HCT116 (cell line): ENCODE measurements at regions not wholly inside any gene's neighbourhood (a gene's known extent, or its start where the extent isn't known, plus 50 kb on each side); places are given as distances from the start of the nearest gene placed in this dataset.

Experiments
- ATAC-seq: fragments of 200-7000 bp; cut with Tn5 transposase; 2 replicates; pipeline ENCODE4 v1.9.1; 2020; ENCODE audit warnings: mild to moderate bottlenecking, moderate library complexity
- BruUV-seq: library from RNA; stranded (reverse); fragments of 400-500 nt; replicated peaks from 2 replicates; lab custom pipeline; 2021; lab: Mats Ljungman, UMichigan
- CTCF ChIA-PET: fragments of 300-600 bp; sonication (Branson Sonifier 250); formaldehyde crosslinking; loops from one replicate; lab custom pipeline; 2021; ENCODE audit warnings: antibody characterized with exemption; lab: Charles Lee
- POLR2A ChIA-PET: fragments of 300-600, 350-600 bp; sonication (Branson Sonifier 250); formaldehyde crosslinking; loops from one replicate; lab custom pipeline; 2021; ENCODE audit warnings: antibody characterized with exemption; lab: Charles Lee
- RAD21 ChIA-PET, 2 experiments: fragments of 300-600 bp; sonication (Branson Sonifier 250); formaldehyde crosslinking; loops; one replicate each; lab custom pipeline; 2023; ENCODE audit warnings: low total read pairs in 2 of 2; ENCODE audit not compliant: uncharacterized antibody in 2 of 2, unreplicated experiment in 2 of 2, low non-redundant PET in 1 of 2; lab: Charles Lee
- DNase-seq: peaks from one replicate; pipeline ENCODE4 v3.0.0-alpha.2; 2010; ENCODE audit warnings: low read depth, low spot score
- H2AFZ ChIP-seq: fragments of 200-600 bp; shearing (Covaris generic), sonication (generic); 2 replicates; pipeline ENCODE4 v1.6.1; 2017; ENCODE audit warnings: low read depth, mixed run types, mixed read lengths, antibody characterized with exemption, low read length; ENCODE audit not compliant: poor library complexity, severe bottlenecking
- H3K27ac ChIP-seq: 2 replicates; pipeline ENCODE4 v1.5.1; 2012; ENCODE audit warnings: low read depth, low read length
- H3K27me3 ChIP-seq: fragments of 200-600 bp; sonication (generic); 2 replicates; pipeline ENCODE4 v1.6.1; 2016; ENCODE audit warnings: mixed run types, low read length, mixed read lengths; ENCODE audit not compliant: insufficient read depth
- H3K36me3 ChIP-seq, 2 experiments: fragments of 200-500 bp in 1 of 2; fragments of 200-600 bp in 1 of 2; sonication (Bioruptor generic) in 1 of 2; sonication (generic) in 1 of 2; 2 replicates each; pipeline versions ENCODE4 v1.5.1 to v1.6.1; 2014 to 2016; ENCODE audit warnings: low read length in 2 of 2, inconsistent platforms in 1 of 2, mixed read lengths in 1 of 2, mixed run types in 1 of 2; ENCODE audit not compliant: insufficient read depth in 2 of 2, control insufficient read depth in 1 of 2
- H3K4me1 ChIP-seq, 2 experiments: fragments of 200-600 bp in 1 of 2; sonication (generic) in 1 of 2; 2 replicates each; pipeline versions ENCODE4 v1.5.1 to v1.6.1; 2012 to 2017; ENCODE audit warnings: low read length in 2 of 2, inconsistent platforms in 1 of 2, mild to moderate bottlenecking in 1 of 2, mixed read lengths in 1 of 2, mixed run types in 1 of 2, moderate library complexity in 1 of 2; ENCODE audit not compliant: insufficient read depth in 2 of 2, control insufficient read depth in 1 of 2
- H3K4me2 ChIP-seq: fragments of 200-600 bp; sonication (generic); 2 replicates; pipeline ENCODE4 v1.6.1; 2017; ENCODE audit warnings: mixed run types, low read length, mixed read lengths
- H3K4me3 ChIP-seq, 2 experiments: fragments of 200-600 bp in 1 of 2; sonication (generic) in 1 of 2; replicated peaks in 1 of 2; 2 replicates each; pipeline ENCODE4 v1.5.1; 2011 to 2016; ENCODE audit warnings: low read length in 2 of 2, control low read depth in 1 of 2, low read depth in 1 of 2, mild to moderate bottlenecking in 1 of 2, mixed read lengths in 1 of 2, mixed run types in 1 of 2
- H3K79me2 ChIP-seq: fragments of 200-600 bp; sonication (generic); 2 replicates; pipeline ENCODE4 v1.6.1; 2017; ENCODE audit warnings: mild to moderate bottlenecking, mixed run types, low read length, moderate library complexity, mixed read lengths; ENCODE audit not compliant: insufficient read depth
- H3K9ac ChIP-seq: fragments of 200-600 bp; sonication (generic); 2 replicates; pipeline ENCODE4 v1.6.1; 2016; ENCODE audit warnings: low read length, mixed read lengths
- H3K9me2 ChIP-seq: fragments of 200-600 bp; sonication (generic), shearing (Covaris generic); 2 replicates; pipeline ENCODE4 v1.6.1; 2017; ENCODE audit warnings: mixed run types, mild to moderate bottlenecking, moderate library complexity; ENCODE audit not compliant: insufficient read depth
- H3K9me3 ChIP-seq, 2 experiments: fragments of 200-500 bp in 1 of 2; fragments of 200-600 bp in 1 of 2; sonication (Bioruptor generic) in 1 of 2; sonication (generic) in 1 of 2; 2 replicates each; pipeline ENCODE4 v1.6.1; 2014 to 2017; ENCODE audit warnings: low read length in 2 of 2, mixed read lengths in 2 of 2, inconsistent platforms in 1 of 2, low read depth in 1 of 2, mild to moderate bottlenecking in 1 of 2, mixed run types in 1 of 2, moderate library complexity in 1 of 2; ENCODE audit not compliant: control insufficient read depth in 1 of 2, insufficient read depth in 1 of 2
- H4K20me1 ChIP-seq: fragments of 200-600 bp; sonication (generic), shearing (Covaris generic); 2 replicates; pipeline ENCODE4 v1.6.1; 2017; ENCODE audit warnings: mixed run types, mild to moderate bottlenecking, moderate library complexity; ENCODE audit not compliant: insufficient read depth
- CBX3 ChIP-seq: IDR thresholded peaks from 2 replicates; pipeline ENCODE4 v1.6.1; 2012; ENCODE audit warnings: low read depth
- CTCF ChIP-seq, 3 experiments: fragments of 200-600 bp in 1 of 3; sonication (generic) in 1 of 3; IDR thresholded peaks in 2 of 3; conservative IDR thresholded peaks in 1 of 3; 2 replicates each; pipeline ENCODE4 v1.5.1; 2012 to 2017; ENCODE audit warnings: low read depth in 2 of 3, low read length in 2 of 3, antibody characterized with exemption in 1 of 3, borderline replicate concordance in 1 of 3, control low read depth in 1 of 3, mild to moderate bottlenecking in 1 of 3, mixed read lengths in 1 of 3, mixed run types in 1 of 3, moderate library complexity in 1 of 3; ENCODE audit not compliant: insufficient read depth in 1 of 3
- ELF1 ChIP-seq: IDR thresholded peaks from 2 replicates; pipeline ENCODE4 v1.6.1; 2012; ENCODE audit warnings: low read depth, borderline replicate concordance
- EZH2 ChIP-seq: fragments of 200-600 bp; sonication (generic); IDR thresholded peaks from 2 replicates; pipeline ENCODE4 v1.6.1; 2017; ENCODE audit warnings: antibody characterized with exemption, mixed run types
- POLR2A ChIP-seq: IDR thresholded peaks from 2 replicates; pipeline ENCODE4 v1.7.0; 2011; ENCODE audit warnings: borderline replicate concordance; ENCODE audit not compliant: insufficient read depth, insufficient read length; ENCODE audit errors: extremely low read depth
- POLR2AphosphoS5 ChIP-seq: IDR thresholded peaks from 2 replicates; pipeline ENCODE4 v1.6.1; 2011; ENCODE audit warnings: mild to moderate bottlenecking, low read depth, low read length, moderate library complexity
- RAD21 ChIP-seq: IDR thresholded peaks from 2 replicates; pipeline ENCODE4 v1.6.1; 2012; ENCODE audit warnings: low read depth, mild to moderate bottlenecking
- SIN3A ChIP-seq: IDR thresholded peaks from 2 replicates; pipeline ENCODE4 v1.6.1; 2012; ENCODE audit warnings: low read depth
- SP1 ChIP-seq: IDR thresholded peaks from 2 replicates; pipeline ENCODE4 v1.6.1; 2012; ENCODE audit warnings: low read depth
- SRF ChIP-seq: IDR thresholded peaks from 2 replicates; pipeline ENCODE4 v1.6.1; 2012; ENCODE audit warnings: low read depth
- ZNF274 ChIP-seq: fragments of 200-500 bp; sonication (Bioruptor generic); IDR thresholded peaks from 2 replicates; pipeline ENCODE4 v1.6.1; 2014; ENCODE audit warnings: mild to moderate bottlenecking, low read depth, low read length, inconsistent platforms
- intact Hi-C: fragments of 100-400 bp; cut with micrococcal nuclease; formaldehyde crosslinking; loops from 2 replicates; pipeline ENCODE4 v1.10.0; 2022
- TF ChIP-seq, protein P1 (sequence below): IDR thresholded peaks from 2 replicates; pipeline ENCODE4 v1.6.1; 2012
- TF ChIP-seq, protein P2 (sequence below): IDR thresholded peaks from 2 replicates; pipeline ENCODE4 v1.6.1; 2011; ENCODE audit warnings: mild to moderate bottlenecking, low read length, moderate library complexity; ENCODE audit not compliant: insufficient replicate concordance; ENCODE audit errors: extremely low read depth
- TF ChIP-seq, protein P3 (sequence below): IDR thresholded peaks from 2 replicates; pipeline ENCODE4 v1.6.1; 2012; ENCODE audit warnings: low read depth

- TF ChIP-seq, protein P1, sequence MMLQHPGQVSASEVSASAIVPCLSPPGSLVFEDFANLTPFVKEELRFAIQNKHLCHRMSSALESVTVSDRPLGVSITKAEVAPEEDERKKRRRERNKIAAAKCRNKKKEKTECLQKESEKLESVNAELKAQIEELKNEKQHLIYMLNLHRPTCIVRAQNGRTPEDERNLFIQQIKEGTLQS, result no peak
- TF ChIP-seq, protein P2, sequence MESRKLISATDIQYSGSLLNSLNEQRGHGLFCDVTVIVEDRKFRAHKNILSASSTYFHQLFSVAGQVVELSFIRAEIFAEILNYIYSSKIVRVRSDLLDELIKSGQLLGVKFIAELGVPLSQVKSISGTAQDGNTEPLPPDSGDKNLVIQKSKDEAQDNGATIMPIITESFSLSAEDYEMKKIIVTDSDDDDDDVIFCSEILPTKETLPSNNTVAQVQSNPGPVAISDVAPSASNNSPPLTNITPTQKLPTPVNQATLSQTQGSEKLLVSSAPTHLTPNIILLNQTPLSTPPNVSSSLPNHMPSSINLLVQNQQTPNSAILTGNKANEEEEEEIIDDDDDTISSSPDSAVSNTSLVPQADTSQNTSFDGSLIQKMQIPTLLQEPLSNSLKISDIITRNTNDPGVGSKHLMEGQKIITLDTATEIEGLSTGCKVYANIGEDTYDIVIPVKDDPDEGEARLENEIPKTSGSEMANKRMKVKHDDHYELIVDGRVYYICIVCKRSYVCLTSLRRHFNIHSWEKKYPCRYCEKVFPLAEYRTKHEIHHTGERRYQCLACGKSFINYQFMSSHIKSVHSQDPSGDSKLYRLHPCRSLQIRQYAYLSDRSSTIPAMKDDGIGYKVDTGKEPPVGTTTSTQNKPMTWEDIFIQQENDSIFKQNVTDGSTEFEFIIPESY, result no peak
- TF ChIP-seq SP1, result no peak
Observed at GRCh38 chr4:54440394-54441136, 211.5 kb downstream of the PDGFRA start (continued).

GRCh38 chr4:54445866-54446265 lies 211.9 kb upstream of the KIT start:
- Histone ChIP-seq H2AFZ (no peak overlapping the region), H3K4me3 (no peak overlapping the region), H3K4me2 (no peak overlapping the region), H3K79me2 (no peaks in the 10 kb centered on the region), H4K20me1 (no peaks in the 10 kb centered on the region), H3K4me1 (no peaks in the 10 kb centered on the region), H3K27ac (no peak overlapping the region), H3K9me2 (no peaks in the 10 kb centered on the region), H3K36me3 (no peaks in the 10 kb centered on the region), H3K9ac (no peak overlapping the region), H3K27me3 (peaks cover 18% of the 10 kb centered on the region; the same call in 1 of the 2 replicates), H3K9me3 (no peaks in the 10 kb centered on the region)
- intact Hi-C loops, result no loop called here
- no TSS peak for BruUV-seq
- ATAC-seq (no peak), DNase-seq (no peak)
- RAD21 ChIA-PET, result no interaction called here
- POLR2A ChIA-PET, result no interaction called here
- CTCF ChIA-PET, result no interaction called here
- TF ChIP-seq CBX3 (no peak), POLR2AphosphoS5 (no peak), ZNF274 (no peak), SIN3A (no peak), POLR2A (no peak), SP1 (no peak), CTCF (IDR thresholded peaks at IDR 0.05 in 2 of 3, conservative IDR thresholded peaks at IDR 0.05 in 1 of 3; ENCODE audit: borderline replicate concordance in 1 of 3, insufficient read depth in 1 of 3, low read depth in 2 of 3, low read length in 2 of 3) (no peak), SRF (no peak), RAD21 (no peak), ELF1 (no peak), EZH2 (no peak)
- TF ChIP-seq, protein P2, result no peak
- TF ChIP-seq, protein P3, sequence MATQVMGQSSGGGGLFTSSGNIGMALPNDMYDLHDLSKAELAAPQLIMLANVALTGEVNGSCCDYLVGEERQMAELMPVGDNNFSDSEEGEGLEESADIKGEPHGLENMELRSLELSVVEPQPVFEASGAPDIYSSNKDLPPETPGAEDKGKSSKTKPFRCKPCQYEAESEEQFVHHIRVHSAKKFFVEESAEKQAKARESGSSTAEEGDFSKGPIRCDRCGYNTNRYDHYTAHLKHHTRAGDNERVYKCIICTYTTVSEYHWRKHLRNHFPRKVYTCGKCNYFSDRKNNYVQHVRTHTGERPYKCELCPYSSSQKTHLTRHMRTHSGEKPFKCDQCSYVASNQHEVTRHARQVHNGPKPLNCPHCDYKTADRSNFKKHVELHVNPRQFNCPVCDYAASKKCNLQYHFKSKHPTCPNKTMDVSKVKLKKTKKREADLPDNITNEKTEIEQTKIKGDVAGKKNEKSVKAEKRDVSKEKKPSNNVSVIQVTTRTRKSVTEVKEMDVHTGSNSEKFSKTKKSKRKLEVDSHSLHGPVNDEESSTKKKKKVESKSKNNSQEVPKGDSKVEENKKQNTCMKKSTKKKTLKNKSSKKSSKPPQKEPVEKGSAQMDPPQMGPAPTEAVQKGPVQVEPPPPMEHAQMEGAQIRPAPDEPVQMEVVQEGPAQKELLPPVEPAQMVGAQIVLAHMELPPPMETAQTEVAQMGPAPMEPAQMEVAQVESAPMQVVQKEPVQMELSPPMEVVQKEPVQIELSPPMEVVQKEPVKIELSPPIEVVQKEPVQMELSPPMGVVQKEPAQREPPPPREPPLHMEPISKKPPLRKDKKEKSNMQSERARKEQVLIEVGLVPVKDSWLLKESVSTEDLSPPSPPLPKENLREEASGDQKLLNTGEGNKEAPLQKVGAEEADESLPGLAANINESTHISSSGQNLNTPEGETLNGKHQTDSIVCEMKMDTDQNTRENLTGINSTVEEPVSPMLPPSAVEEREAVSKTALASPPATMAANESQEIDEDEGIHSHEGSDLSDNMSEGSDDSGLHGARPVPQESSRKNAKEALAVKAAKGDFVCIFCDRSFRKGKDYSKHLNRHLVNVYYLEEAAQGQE, result no peak
